ENCODE measurements at regions not wholly inside any gene's neighbourhood (a gene's known extent, or its start where the extent isn't known, plus 50 kb on each side); places are given as distances from the start of the nearest gene placed in this dataset.

GRCh38 chr3:163721596-163721995 is 1356.7 kb downstream of the SI start:
- TF ChIP-seq GATA2 (IDR thresholded peaks at IDR 0.05; ENCODE audit: low read depth, low read length) (no peak), GATA3 (IDR thresholded peaks at IDR 0.05; ENCODE audit: low read depth, low read length) (no peak)

GRCh38 chr3:163717377-163717776 is 1360.9 kb downstream of the SI start:
- TF ChIP-seq GATA2 (IDR thresholded peaks at IDR 0.05; ENCODE audit: low read depth, low read length) (no peak), GATA3 (IDR thresholded peaks at IDR 0.05; ENCODE audit: low read depth, low read length) (no peak)

- no peak for TF ChIP-seq GATA2 (IDR thresholded peaks at IDR 0.05; ENCODE audit: low read depth, low read length)
- no peak for TF ChIP-seq GATA3 (IDR thresholded peaks at IDR 0.05; ENCODE audit: low read depth, low read length)
These were observed 1369.9 kb downstream of the SI start for GRCh38 chr3:163708428-163708827.

GRCh38 chr3:163707659-163708058 is 1370.6 kb downstream of the SI start:
- no peak for TF ChIP-seq GATA2 (IDR thresholded peaks at IDR 0.05; ENCODE audit: low read depth, low read length)
- TF ChIP-seq GATA3 (IDR thresholded peaks at IDR 0.05; ENCODE audit: low read depth, low read length): no peak

- TF ChIP-seq GATA3 (IDR thresholded peaks at IDR 0.05; ENCODE audit: low read depth, low read length) (no peak), GATA2 (IDR thresholded peaks at IDR 0.05; ENCODE audit: low read depth, low read length) (no peak)
These were observed 1385.8 kb downstream of the SI start for GRCh38 chr3:163692494-163692893.

GRCh38 chr3:163684651-163685050 is 1393.6 kb downstream of the SI start:
- TF ChIP-seq GATA2 (IDR thresholded peaks at IDR 0.05; ENCODE audit: low read depth, low read length) (no peak), GATA3 (IDR thresholded peaks at IDR 0.05; ENCODE audit: low read depth, low read length) (no peak)

- TF ChIP-seq GATA3 (IDR thresholded peaks at IDR 0.05; ENCODE audit: low read depth, low read length) (no peak), GATA2 (IDR thresholded peaks at IDR 0.05; ENCODE audit: low read depth, low read length) (no peak)
These were observed 1405.3 kb downstream of the SI start for GRCh38 chr3:163672954-163673353.

- no peak for TF ChIP-seq GATA3 (IDR thresholded peaks at IDR 0.05; ENCODE audit: low read depth, low read length)
- no peak for TF ChIP-seq GATA2 (IDR thresholded peaks at IDR 0.05; ENCODE audit: low read depth, low read length)
These were observed 1407.1 kb downstream of the SI start for GRCh38 chr3:163671201-163671600.

- TF ChIP-seq GATA2 (IDR thresholded peaks at IDR 0.05; ENCODE audit: low read depth, low read length) (no peak), GATA3 (IDR thresholded peaks at IDR 0.05; ENCODE audit: low read depth, low read length) (no peak)
These were observed 1413.8 kb downstream of the SI start for GRCh38 chr3:163664466-163664865.

GRCh38 chr3:163657088-163657487 is 1421.2 kb downstream of the SI start:
- TF ChIP-seq GATA2 (IDR thresholded peaks at IDR 0.05; ENCODE audit: low read depth, low read length): no peak
- TF ChIP-seq GATA3 (IDR thresholded peaks at IDR 0.05; ENCODE audit: low read depth, low read length): no peak

- TF ChIP-seq GATA2 (IDR thresholded peaks at IDR 0.05; ENCODE audit: low read depth, low read length): no peak
- TF ChIP-seq GATA3 (IDR thresholded peaks at IDR 0.05; ENCODE audit: low read depth, low read length): no peak
These were observed 1423.3 kb downstream of the SI start for GRCh38 chr3:163655021-163655420.

- no peak for TF ChIP-seq GATA3 (IDR thresholded peaks at IDR 0.05; ENCODE audit: low read depth, low read length)
- TF ChIP-seq GATA2 (IDR thresholded peaks at IDR 0.05; ENCODE audit: low read depth, low read length): no peak
These were observed 1434.1 kb downstream of the SI start for GRCh38 chr3:163644172-163644571.

GRCh38 chr3:163632722-163633121 is 1445.6 kb downstream of the SI start:
- TF ChIP-seq GATA2 (IDR thresholded peaks at IDR 0.05; ENCODE audit: low read depth, low read length) (no peak), GATA3 (IDR thresholded peaks at IDR 0.05; ENCODE audit: low read depth, low read length) (no peak)

GRCh38 chr3:163626753-163627152 is 1451.5 kb downstream of the SI start:
- TF ChIP-seq GATA3 (IDR thresholded peaks at IDR 0.05; ENCODE audit: low read depth, low read length) (no peak), GATA2 (IDR thresholded peaks at IDR 0.05; ENCODE audit: low read depth, low read length) (no peak)

- no peak for TF ChIP-seq GATA2 (IDR thresholded peaks at IDR 0.05; ENCODE audit: low read depth, low read length)
- no peak for TF ChIP-seq GATA3 (IDR thresholded peaks at IDR 0.05; ENCODE audit: low read depth, low read length)
These were observed 1455.9 kb downstream of the SI start for GRCh38 chr3:163622384-163622783.

GRCh38 chr3:163614886-163615285 is 1463.4 kb downstream of the SI start:
- TF ChIP-seq GATA3 (IDR thresholded peaks at IDR 0.05; ENCODE audit: low read depth, low read length): no peak
- no peak for TF ChIP-seq GATA2 (IDR thresholded peaks at IDR 0.05; ENCODE audit: low read depth, low read length)

Measured in SH-SY5Y (cell line).